Fibroblast of skin of back (primary cell): ENCODE measurements at regions not wholly inside any gene's neighbourhood (a gene's known extent, or its start where the extent isn't known, plus 50 kb on each side); places are given as distances from the start of the nearest gene placed in this dataset.
"Not testable (repeated sequence)": the region's sequence is repeated elsewhere in the genome, so short reads cannot be mapped to it uniquely, and the experiment has no call there.

Source experiments
- DNase-seq: peaks from one replicate; pipeline ENCODE4 v3.0.0-alpha.2; 2013

DNA sequence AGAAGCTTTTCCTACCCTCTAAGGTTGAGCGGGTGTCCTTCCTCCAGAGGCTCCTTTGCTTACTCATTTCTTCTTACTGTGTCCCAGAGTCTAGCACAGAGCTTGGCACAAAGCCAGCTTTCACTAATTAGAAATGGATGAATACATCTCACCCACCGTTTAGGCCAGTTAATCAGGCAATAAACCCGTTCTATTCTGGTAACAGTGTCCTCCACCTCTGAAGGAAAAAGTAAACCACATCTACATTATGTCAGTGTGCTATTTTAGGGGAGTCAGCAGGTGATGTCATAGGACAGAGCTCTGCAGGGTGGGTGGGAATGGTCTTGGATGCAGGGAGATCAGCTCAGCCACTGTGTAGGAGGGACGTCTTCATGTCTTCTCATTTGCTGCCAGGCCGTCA, 109.2 kb downstream of the OSTF1 start:
- peak; percentile 24 for DNase-seq

DNA sequence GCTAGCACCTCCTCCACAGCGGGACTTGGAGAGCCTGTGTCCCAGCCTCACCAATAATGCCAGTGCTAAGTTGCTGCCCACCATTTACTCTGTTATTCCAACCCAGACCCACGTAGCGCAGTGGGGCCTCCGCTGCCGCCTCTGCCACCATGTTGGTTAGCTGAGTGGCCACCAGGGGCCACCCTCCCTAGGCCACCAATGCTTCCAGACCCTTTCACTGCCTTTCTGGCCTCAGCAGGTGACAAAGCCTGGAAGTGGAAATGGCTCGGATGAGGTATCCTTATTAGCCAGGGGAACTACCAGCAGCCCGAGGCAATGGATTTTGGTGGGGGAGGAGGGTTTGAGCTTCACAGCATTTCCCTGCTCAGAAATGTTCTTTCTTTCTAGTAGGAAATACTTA, 110.1 kb downstream of the OSTF1 start:
- DNase-seq, result no peak

DNA sequence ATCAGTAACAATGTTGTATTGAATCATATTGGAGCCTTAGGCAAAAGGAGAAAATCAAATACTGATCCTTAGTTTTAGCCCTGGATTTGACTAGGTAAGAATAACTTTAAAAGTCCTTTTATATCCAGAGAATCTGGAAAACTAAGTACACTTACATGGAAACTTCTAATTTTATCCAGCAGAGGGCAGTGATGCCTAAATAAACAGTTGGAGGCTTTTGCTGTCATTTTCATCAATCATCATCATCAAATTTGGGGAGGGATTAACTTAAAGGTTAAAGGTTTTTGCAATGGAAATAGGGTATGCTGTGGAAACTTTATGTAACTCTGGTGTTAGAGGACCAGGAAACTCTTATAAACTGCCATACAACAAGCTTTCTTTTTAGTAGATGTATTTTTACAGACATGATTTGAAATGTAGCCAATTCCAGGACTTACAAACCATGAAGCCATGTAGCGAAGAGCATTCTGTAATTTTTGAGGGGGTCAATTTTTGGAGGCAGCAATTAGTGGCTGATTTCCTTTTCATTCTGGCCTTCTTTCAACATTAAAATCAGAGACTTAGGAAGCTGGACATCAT, 112.7 kb downstream of the OSTF1 start:
- DNase-seq, result peak; percentile 42

- DNase-seq, result no peak
These were observed 113.3 kb downstream of the OSTF1 start for GRCh38 chr9:75201480-75202209.

DNA sequence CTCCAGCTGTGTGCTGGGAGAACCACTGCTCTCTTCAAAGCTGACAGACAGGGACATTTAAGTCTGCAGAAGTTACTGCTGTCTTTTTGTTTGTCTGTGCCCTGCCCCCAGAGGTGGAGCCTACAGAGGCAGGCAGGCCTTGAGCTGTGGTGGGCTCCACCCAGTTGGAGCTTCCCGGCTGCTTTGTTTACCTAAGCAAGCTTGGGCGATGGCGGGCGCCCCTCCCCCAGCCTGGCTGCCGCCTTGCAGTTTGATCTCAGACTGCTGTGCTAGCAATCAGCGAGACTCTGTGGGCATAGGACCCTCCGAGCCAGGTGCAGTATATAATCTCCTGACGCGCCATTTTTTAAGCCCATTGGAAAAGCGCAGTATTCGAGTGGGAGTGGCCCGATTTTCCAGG, 119.7 kb downstream of the OSTF1 start:
- not testable (repeated sequence) for DNase-seq

- DNase-seq, result no peak
These were observed 121.9 kb downstream of the OSTF1 start for GRCh38 chr9:75210215-75210614.

DNA sequence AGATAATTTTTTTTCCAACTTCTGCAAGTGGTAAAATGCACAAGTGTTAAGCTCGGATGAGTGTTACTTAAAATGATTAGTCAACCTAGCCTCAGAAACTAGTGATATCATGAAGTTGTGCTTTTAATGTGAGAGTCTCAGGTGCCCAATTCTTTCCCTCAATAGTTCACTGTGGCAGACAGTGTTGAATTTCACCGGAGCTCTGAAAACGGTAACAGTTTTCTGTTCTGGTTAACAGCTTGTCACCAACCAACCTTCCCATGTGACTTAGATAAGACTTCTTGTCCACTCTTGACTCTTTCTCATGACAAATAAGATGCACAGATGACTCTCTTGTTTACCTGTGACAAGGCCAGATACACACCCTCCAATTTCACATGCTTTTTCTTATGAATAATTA, 125.5 kb downstream of the OSTF1 start:
- no peak for DNase-seq

GRCh38 chr9:75226403-75227139, 138.3 kb downstream of the OSTF1 start:
- no peak for DNase-seq

DNA sequence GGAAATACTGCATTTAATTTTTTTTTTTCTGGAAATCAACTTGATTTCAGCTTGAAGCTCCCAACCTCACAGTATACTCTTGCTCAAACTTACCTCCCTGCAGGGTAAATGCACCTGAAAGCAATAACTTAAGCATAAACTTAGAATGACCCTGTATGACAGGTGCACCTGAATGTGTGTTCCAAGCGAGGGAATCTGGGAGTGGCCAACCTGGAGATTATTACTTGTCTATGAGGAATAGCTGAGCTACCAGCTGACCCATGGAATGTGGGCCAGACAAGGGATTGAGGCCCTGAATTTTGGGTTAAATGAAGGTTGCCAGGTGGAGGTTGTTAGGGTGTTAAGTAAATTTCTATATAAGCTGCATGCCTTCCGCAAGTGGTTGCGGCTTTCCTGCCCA, 140.6 kb downstream of the OSTF1 start:
- DNase-seq, result no peak

GRCh38 chr9:75229605-75230332, 141.5 kb downstream of the OSTF1 start:
- DNase-seq, result no peak

DNA sequence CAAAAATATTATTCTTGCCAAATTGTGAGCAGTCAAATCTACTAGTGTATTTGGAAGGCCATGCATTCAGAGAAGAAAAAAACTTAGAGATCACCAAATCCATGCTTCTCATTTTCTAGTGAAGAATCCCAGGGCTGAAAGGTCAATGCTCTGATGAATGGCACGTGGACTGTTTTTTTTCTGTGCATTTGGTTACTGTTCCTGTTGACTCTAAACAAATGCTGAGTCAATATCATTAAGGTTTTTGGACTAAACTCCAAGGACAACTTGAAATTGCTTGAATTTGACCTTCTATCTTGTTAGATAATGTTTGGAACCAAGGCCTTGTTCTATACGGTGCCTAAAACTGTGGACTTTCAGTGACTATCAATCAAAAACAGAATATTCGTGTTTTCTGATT, 142.2 kb downstream of the OSTF1 start:
- DNase-seq, result no peak

- no peak for DNase-seq
These were observed 142.9 kb downstream of the OSTF1 start for GRCh38 chr9:75231167-75231566.

DNA sequence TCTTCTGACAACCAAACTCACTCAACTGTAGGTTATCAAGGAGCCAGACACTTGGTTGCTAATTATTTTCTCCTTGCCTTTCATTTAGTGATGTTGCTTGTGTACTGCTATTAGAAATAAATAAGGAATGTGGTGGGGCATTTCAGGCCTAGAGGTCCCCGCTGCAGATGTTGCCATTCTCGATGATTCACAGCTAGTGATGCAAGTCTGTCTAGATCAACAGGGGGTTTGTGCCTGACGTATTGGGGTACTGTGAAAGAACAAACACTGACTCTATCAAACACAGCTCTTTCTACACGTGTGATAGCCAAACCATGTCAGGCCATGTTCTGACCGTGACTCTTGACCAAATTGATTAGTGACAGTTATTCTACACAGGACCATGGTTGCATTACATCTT, 144.7 kb downstream of the OSTF1 start:
- DNase-seq, result peak; percentile 1

DNA sequence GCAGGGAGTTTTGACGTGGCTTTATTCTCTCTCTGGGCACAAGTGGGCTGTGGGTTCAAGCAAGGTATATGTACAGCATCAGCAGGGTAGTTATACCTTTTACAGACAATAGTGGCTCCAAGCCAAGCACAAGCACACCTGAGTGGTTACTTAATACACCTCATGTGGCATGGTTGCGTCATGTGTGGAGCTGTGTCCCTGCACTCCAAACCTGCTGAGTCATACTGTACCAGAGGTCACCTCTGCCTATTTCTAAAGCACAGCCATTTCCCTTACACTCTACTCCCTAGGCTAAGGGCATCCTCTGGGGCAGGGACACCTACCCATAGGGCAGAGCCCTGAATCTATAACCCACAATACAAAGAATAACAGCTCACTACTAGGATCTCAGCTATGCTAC, 147.3 kb downstream of the OSTF1 start:
- DNase-seq, result no peak

DNA sequence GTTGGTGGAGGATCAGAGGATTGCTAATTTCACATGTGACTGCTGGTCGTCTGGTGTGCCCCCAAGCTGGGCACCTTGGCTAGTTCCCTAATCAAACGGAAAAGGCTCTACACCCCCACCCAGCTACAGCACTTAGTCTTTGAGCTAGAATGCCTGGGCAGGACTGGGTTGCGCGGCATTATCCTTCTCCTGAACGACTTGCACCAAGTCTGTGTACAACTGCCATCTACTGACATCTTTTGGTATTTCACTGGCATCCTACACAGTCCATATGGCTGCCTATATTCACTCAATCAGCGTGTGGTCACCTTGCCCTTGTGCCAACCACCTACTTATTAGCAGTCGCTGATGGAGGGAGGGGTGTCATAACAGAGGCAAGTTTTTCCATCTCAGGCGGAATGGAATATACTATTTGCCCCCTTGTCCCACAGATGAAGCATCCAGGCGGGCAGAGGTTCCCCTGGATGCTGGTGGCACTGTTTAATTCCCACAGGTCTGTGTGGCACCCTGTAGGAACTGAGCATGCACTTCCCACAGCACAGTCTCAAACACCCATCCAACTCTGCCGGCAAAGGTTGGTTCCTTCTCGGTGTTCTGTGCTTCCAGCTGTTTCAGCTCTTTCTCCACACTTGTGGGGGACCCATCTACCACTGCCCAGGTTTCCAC, 150.1 kb downstream of the OSTF1 start:
- peak; percentile 55 for DNase-seq

DNA sequence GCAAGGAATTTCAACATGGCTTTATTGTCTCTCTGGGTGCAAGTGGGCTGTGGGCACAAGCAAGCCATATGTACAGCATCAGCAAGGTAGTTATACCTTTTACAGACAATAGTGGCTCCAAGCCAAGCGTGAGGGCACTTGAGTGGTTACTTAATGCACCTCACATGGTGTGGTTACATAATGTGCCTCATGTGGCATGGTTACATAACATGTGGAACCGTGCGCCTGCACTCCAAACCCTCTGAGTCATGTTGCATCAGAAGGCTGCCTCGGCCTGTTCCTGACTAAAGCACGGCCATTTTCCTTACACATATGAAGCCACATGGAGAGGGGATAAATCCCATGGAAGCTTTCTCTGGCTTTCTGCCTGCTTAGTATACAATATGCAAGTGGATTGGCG, 150.9 kb downstream of the OSTF1 start:
- DNase-seq, result peak; percentile 11

GRCh38 chr9:75242426-75242825, 154.1 kb downstream of the OSTF1 start:
- DNase-seq, result no peak

GRCh38 chr9:75246949-75247348, 158.6 kb downstream of the OSTF1 start:
- DNase-seq, result no peak

DNA sequence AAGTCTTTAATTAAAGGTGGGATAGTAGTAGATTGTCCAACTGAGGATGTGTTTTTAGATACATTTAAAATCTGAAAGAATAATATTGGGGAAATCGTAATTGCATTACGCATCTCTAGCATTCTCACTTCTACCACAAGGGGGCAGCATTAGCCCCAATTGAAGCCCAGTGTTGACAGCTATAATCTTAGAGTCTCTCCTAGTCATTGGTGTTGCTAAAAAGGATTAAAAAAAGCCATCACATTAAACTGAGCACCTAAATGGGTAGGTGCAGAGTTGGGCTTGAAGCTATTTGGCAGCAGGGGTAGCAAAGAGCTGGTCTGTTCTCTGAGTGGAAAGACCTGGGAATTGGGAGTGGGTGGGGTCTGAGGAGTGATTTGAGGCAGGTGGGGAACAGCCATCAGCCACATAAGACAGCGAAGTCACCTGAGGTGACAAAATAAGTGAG, 177.2 kb downstream of the OSTF1 start:
- DNase-seq, result peak; percentile 55

GRCh38 chr9:75269197-75269596, 180.9 kb downstream of the OSTF1 start:
- DNase-seq, result no peak

- DNase-seq, result not testable (repeated sequence)
These were observed 184.7 kb downstream of the OSTF1 start for GRCh38 chr9:75273055-75273454.

GRCh38 chr9:75274781-75275180, 186.5 kb downstream of the OSTF1 start:
- DNase-seq, result no peak

DNA sequence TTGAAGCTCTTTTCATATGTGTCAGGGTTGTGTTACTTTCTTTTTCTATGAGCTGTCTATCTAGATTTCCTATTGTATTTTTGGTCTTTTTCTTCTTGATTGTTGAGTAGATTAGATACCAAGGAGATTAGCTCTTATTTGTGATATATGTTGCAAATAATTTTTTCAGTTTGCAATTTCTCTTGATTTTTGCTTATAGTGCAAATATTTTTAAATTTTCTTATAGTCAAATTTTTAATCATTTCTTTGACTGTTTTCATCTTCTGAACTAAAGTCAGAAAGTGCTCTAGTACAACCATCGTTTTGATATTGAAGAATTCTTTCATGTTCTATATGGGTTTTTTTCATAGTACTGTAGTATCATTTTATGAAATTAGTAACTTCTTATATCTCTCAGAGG, 193.7 kb downstream of the OSTF1 start:
- no peak for DNase-seq
